Stimulated activated naive B cell treated with anti-CD40 and anti-IgM and Interleukin-4, amounts not matched to agents 10 μg/mL and 1 μg/mL and 100 μg/mL, for 72 hours (primary cell): ENCODE measurements at regions not wholly inside any gene's neighbourhood (a gene's known extent, or its start where the extent isn't known, plus 50 kb on each side); places are given as distances from the start of the nearest gene placed in this dataset.

Source experiments
- ATAC-seq, 2 donors: fragments of 150-1000 bp; cut with Tn5 transposase; replicated peaks; 2 replicates each; pipeline ENCODE4 v1.10.0; 2021; ENCODE audit warnings: moderate library complexity in 1 of 2
- DNase-seq: peaks from one replicate; pipeline ENCODE4 v3.0.0; 2021
- H3K27ac Mint-ChIP-seq: one replicate; pipeline ENCODE4 v1.8.0; 2022; ENCODE audit warnings: mild to moderate bottlenecking, mixed read lengths
- H3K27me3 Mint-ChIP-seq, 2 donors: one replicate each; pipeline ENCODE4 v1.8.0; 2022; ENCODE audit warnings: mixed read lengths in 2 of 2
- H3K36me3 Mint-ChIP-seq, 2 donors: one replicate each; pipeline ENCODE4 v1.8.0; 2022; ENCODE audit warnings: mixed read lengths in 2 of 2, mild to moderate bottlenecking in 1 of 2
- H3K4me1 Mint-ChIP-seq, 2 donors: one replicate each; pipeline ENCODE4 v1.8.0; 2022; ENCODE audit warnings: mixed read lengths in 2 of 2, mild to moderate bottlenecking in 1 of 2
- H3K4me3 Mint-ChIP-seq, 2 donors: one replicate each; pipeline ENCODE4 v1.8.0; 2022; ENCODE audit warnings: mild to moderate bottlenecking in 2 of 2, mixed read lengths in 2 of 2, moderate library complexity in 1 of 2
- H3K9me3 Mint-ChIP-seq, 2 donors: one replicate each; pipeline ENCODE4 v1.8.0; 2022; ENCODE audit warnings: mixed read lengths in 2 of 2, mild to moderate bottlenecking in 1 of 2

DNA sequence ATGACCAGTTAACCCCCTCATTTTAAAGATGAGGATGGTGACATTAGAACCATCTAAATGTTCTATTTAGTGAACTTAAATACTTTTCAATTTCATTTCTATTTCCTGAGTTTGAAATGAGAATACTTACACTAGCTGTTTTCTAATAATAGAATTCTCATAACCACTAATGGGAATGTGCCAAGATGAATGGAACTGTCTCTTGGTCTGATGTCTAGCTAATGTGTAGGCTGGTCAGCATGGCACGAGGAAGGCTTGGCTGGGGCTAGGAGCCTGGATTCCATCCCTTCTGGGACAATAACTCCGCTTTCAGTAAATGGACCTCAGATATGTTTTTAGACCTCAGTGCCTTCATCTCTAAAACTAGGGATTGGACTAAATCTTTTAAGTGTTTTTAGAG is 185.8 kb upstream of the NRP1 start:
- no peaks in the 10 kb centered on the region for H3K36me3 Mint-ChIP-seq
- no peak for ATAC-seq
- H3K27ac Mint-ChIP-seq = no peak overlapping the region
- peaks cover 2 to 3% of the 10 kb centered on the region in 2 donors for H3K9me3 Mint-ChIP-seq
- no peaks in the 10 kb centered on the region for H3K4me1 Mint-ChIP-seq
- no peak overlapping the region for H3K4me3 Mint-ChIP-seq
- no peak for DNase-seq
- no peaks in the 10 kb centered on the region for H3K27me3 Mint-ChIP-seq

GRCh38 chr10:33519130-33519860 is 184.8 kb upstream of the NRP1 start:
- DNase-seq = no peak
- H3K27ac Mint-ChIP-seq = no peak overlapping the region
- H3K9me3 Mint-ChIP-seq = peaks cover 2 to 3% of the 10 kb centered on the region in 2 donors
- H3K27me3 Mint-ChIP-seq = no peaks in the 10 kb centered on the region
- H3K4me1 Mint-ChIP-seq = no peaks in the 10 kb centered on the region
- H3K4me3 Mint-ChIP-seq = no peak overlapping the region
- no peak for ATAC-seq
- no peaks in the 10 kb centered on the region for H3K36me3 Mint-ChIP-seq

GRCh38 chr10:33510206-33510605 is 175.7 kb upstream of the NRP1 start:
- H3K9me3 Mint-ChIP-seq = no peaks in the 10 kb centered on the region

GRCh38 chr10:33509231-33509831 is 174.9 kb upstream of the NRP1 start:
- H3K4me1 Mint-ChIP-seq = no peaks in the 10 kb centered on the region
- H3K27ac Mint-ChIP-seq = no peak overlapping the region
- H3K36me3 Mint-ChIP-seq = no peaks in the 10 kb centered on the region
- H3K9me3 Mint-ChIP-seq = peaks cover 0 to 4% of the 10 kb centered on the region in 2 donors
- no peak overlapping the region for H3K4me3 Mint-ChIP-seq
- no peaks in the 10 kb centered on the region for H3K27me3 Mint-ChIP-seq
- DNase-seq (no peak), ATAC-seq (peak; percentile 55 to 69)

More at GRCh38 chr10:33510206-33510605, 175.7 kb upstream of the NRP1 start:
- Mint-ChIP-seq H3K4me1 (no peaks in the 10 kb centered on the region), H3K36me3 (no peaks in the 10 kb centered on the region), H3K27me3 (no peaks in the 10 kb centered on the region), H3K27ac (no peak overlapping the region), H3K4me3 (no peak overlapping the region)
- DNase-seq (no peak), ATAC-seq (no peak)

DNA sequence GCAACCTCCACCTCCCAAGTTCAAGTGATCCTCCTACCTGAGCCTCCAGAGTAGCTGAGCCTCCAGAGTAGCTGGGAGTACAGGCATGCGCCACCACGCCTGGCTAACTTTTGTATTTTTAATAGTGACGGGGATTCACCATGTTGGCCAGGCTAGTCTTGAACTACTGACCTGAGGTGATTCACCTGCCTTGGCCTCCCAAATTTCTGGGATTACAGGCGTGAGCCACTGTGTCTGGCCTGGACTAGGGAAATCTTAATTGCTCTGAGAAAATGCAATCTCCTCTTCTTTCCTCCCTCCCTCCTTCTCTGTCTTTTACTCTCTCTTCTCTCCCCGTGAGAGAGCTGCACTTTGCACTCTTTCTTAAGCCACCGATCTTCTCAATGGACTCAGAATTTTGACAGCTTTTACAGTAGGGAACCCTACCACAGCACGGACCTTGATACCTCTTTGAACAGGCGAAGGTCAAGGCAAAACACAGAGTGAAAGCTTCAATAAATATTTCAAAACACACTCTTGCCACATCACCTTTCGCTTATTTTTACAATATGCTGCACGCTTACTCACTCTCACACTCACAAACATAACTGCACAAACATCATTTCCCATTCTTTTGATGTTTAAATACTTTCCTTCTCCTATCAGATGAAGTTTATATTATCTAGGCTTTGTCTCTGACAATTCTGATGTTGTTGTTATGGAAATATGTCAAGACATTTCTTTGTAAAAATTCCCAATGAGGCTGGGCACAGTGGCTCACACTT is 173.4 kb upstream of the NRP1 start:
- Mint-ChIP-seq H3K9me3 (peaks cover 0 to 4% of the 10 kb centered on the region in 2 donors), H3K4me3 (no peak overlapping the region), H3K4me1 (no peaks in the 10 kb centered on the region), H3K27me3 (no peaks in the 10 kb centered on the region), H3K27ac (no peak overlapping the region), H3K36me3 (no peaks in the 10 kb centered on the region)
- DNase-seq (no peak), ATAC-seq (no peak)

- no peak for DNase-seq
- Mint-ChIP-seq H3K4me3 (no peak overlapping the region), H3K9me3 (peaks cover 0 to 4% of the 10 kb centered on the region in 2 donors), H3K36me3 (no peaks in the 10 kb centered on the region), H3K27me3 (no peaks in the 10 kb centered on the region), H3K4me1 (no peaks in the 10 kb centered on the region), H3K27ac (no peak overlapping the region)
- no peak for ATAC-seq
Observed at GRCh38 chr10:33506838-33507661, 172.6 kb upstream of the NRP1 start.

GRCh38 chr10:33506391-33506790 is 171.9 kb upstream of the NRP1 start:
- no peak overlapping the region for H3K27ac Mint-ChIP-seq
- DNase-seq (no peak), ATAC-seq (no peak)
- no peaks in the 10 kb centered on the region for H3K36me3 Mint-ChIP-seq
- no peaks in the 10 kb centered on the region for H3K27me3 Mint-ChIP-seq
- H3K4me3 Mint-ChIP-seq = no peak overlapping the region
- peaks cover 0 to 4% of the 10 kb centered on the region in 2 donors for H3K9me3 Mint-ChIP-seq
- H3K4me1 Mint-ChIP-seq = no peaks in the 10 kb centered on the region

DNA sequence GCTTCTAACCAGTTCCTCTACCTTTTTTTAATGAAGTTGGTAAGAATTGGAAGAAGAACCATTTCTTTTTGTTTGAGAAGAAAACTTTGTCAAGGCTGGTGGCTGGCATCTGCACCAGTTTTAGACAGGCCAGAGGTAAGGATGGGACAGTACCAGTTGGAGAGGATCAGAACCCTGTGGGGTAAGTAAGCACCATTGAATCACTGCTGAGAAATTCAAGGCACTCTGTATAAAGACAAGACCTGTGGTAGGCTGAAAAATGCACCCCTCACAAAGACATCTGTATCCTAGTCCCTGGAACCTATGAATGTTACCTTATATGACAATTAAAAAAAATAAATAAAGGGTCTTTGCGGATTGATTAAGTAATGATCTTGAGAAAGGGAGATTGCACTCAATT is 166.7 kb upstream of the NRP1 start:
- no peak overlapping the region for H3K27ac Mint-ChIP-seq
- H3K27me3 Mint-ChIP-seq = no peaks in the 10 kb centered on the region
- no peaks in the 10 kb centered on the region for H3K36me3 Mint-ChIP-seq
- H3K4me3 Mint-ChIP-seq = no peak overlapping the region
- no peak for ATAC-seq
- no peak for DNase-seq
- no peaks in the 10 kb centered on the region for H3K4me1 Mint-ChIP-seq
- peaks cover 3 to 4% of the 10 kb centered on the region in 2 donors for H3K9me3 Mint-ChIP-seq

DNA sequence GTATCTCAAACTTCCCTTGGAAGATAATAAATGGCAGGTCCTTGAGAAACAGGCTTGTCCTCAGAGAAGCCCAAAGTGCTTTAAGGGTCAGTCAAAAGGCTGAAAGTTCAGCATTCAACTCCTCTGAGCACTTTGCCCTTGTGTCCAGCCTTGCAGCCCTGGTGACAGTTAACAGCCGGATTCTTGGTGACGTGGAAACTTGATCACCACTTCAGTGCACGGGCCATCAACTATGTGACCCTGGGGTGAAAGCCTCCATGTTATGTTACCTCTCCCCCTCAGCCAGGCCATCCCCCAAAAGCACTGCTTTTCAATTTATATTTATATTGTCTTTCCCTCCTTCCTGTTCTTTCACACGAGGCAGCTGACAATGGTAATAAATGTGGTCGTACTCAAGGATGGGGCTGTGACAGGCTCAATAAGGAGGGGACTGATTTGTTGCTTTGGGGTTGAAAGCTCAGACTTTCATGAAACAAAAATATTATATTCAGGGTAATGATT is 164.0 kb upstream of the NRP1 start:
- Mint-ChIP-seq H3K36me3 (no peaks in the 10 kb centered on the region), H3K27ac (no peak overlapping the region), H3K4me3 (no peak overlapping the region), H3K9me3 (peaks cover 0 to 6% of the 10 kb centered on the region in 2 donors), H3K4me1 (no peaks in the 10 kb centered on the region), H3K27me3 (no peaks in the 10 kb centered on the region)
- ATAC-seq (no peak), DNase-seq (no peak)

DNA sequence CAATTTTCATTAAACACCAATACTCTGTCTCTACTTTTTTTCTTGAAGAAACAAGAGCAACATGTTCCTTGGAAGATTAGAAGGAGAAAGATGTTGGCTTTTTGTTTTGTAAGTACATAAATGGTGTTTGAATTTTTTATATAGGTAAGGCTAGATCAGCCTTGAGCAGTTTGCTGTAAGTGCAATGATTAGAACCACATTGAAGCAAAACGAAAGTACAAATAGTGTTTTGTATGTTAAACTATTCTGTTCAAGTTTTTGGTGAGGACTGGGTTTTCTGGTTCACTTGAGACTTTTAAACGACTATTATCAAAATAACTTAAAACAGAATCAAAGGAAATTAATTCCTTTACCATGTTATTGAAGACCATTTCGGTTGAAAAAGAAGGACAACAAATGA is 162.9 kb upstream of the NRP1 start:
- Mint-ChIP-seq H3K27ac (no peak overlapping the region), H3K36me3 (no peaks in the 10 kb centered on the region)
- ATAC-seq = no peak

DNA sequence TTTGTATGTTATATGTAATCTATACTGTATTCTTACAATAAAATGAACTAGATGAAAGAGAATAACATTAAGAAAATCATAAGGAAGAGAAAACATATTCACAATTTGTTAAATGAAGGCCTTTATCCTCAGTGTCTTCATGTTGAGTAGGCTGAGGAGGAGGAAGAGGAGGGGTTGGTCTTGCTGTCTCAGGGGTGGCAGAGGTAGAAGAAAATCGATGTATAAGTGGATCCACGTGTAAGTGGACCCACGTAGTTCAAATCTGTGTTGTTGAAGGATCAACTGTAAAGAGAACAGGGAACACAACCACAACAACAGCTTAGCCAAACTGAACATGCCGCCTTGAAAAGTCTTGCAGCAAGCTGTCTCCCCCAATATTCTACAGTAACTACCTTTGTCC is 161.6 kb upstream of the NRP1 start:
- Mint-ChIP-seq H3K27me3 (no peaks in the 10 kb centered on the region), H3K4me1 (no peaks in the 10 kb centered on the region), H3K9me3 (peaks cover 0 to 6% of the 10 kb centered on the region in 2 donors), H3K27ac (no peak overlapping the region), H3K36me3 (no peaks in the 10 kb centered on the region), H3K4me3 (no peak overlapping the region)
- ATAC-seq = no peak
- DNase-seq = no peak

More for the DNA sequence above, 162.9 kb upstream of the NRP1 start:
- Mint-ChIP-seq H3K27me3 (no peaks in the 10 kb centered on the region), H3K9me3 (peaks cover 0 to 6% of the 10 kb centered on the region in 2 donors), H3K4me3 (no peak overlapping the region), H3K4me1 (no peaks in the 10 kb centered on the region)
- DNase-seq = no peak

DNA sequence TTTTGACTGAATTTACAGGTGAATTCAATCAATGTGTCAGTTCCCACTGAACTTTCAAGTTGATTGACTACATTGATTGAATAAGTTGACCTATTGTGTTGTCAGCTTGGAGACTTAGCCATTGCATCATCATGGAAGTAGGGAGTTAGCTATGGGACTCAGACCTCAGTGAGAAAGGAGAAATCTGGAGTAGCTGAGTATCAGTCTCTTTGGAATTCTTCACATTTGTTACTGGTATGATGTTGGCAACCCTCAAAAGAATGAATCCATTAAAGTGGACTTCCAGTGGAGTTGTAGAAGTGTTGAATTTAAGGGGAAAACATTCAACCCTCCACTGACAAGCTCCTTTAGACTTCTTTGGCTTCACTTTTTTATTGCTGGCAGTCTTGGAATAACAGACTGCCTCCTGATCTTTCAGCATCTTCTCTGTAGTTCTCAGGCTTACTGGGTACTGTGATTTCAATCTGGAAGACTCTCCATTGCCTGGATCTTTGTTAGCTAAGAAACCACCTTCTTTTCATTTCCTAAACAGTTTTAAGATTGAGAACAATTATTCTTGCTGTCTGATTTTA is 160.3 kb upstream of the NRP1 start:
- ATAC-seq = no peak
- Mint-ChIP-seq H3K27ac (no peak overlapping the region), H3K36me3 (no peaks in the 10 kb centered on the region), H3K27me3 (no peaks in the 10 kb centered on the region), H3K9me3 (peaks cover 0 to 4% of the 10 kb centered on the region in 2 donors), H3K4me1 (no peaks in the 10 kb centered on the region), H3K4me3 (no peak overlapping the region)
- DNase-seq = no peak

DNA sequence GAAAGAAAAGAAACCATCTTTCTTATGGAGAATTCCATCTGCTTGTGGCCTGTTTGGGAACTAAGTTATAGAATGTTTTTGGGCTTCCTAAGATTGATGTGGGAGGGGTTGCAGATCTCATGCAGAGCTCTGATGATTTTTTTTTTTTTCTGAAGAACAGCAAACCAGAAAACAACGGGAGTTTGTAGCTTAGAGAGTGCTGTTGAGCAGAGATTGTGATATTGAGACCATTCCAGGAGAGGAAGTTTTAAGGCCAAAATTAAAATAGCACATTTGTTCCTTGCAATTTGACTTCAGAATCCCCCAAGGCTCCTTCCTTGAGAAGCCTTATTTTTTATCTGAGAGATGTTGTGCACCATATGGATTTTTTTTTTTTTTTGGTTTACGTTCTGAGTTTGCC is 159.5 kb upstream of the NRP1 start:
- H3K4me1 Mint-ChIP-seq = no peaks in the 10 kb centered on the region
- H3K36me3 Mint-ChIP-seq = no peaks in the 10 kb centered on the region
- H3K9me3 Mint-ChIP-seq = peaks cover 0 to 4% of the 10 kb centered on the region in 2 donors
- H3K4me3 Mint-ChIP-seq = no peak overlapping the region
- H3K27me3 Mint-ChIP-seq = no peaks in the 10 kb centered on the region
- ATAC-seq = no peak
- H3K27ac Mint-ChIP-seq = no peak overlapping the region
- no peak for DNase-seq

- Mint-ChIP-seq H3K4me3 (no peak overlapping the region), H3K27ac (no peak overlapping the region), H3K9me3 (peaks cover 0 to 4% of the 10 kb centered on the region in 2 donors), H3K27me3 (no peaks in the 10 kb centered on the region), H3K36me3 (no peaks in the 10 kb centered on the region), H3K4me1 (no peaks in the 10 kb centered on the region)
- ATAC-seq (no peak), DNase-seq (no peak)
Observed at GRCh38 chr10:33493497-33493896, 159.0 kb upstream of the NRP1 start.
